Heart left ventricle (tissue), 13 donors: ENCODE measurements at regions not wholly inside any gene's neighbourhood (a gene's known extent, or its start where the extent isn't known, plus 50 kb on each side); places are given as distances from the start of the nearest gene placed in this dataset.

Experiments used
- CTCF ChIP-seq, 12 donors: fragments of 200-600 bp; sonication (generic) in 4 of 12; IDR thresholded peaks; one replicate each; pipeline versions ENCODE4 v1.5.0 to v1.8.0; 2018 to 2022; ENCODE audit warnings: antibody characterized with exemption in 12 of 12, mild to moderate bottlenecking in 5 of 12
- POLR2A ChIP-seq, 2 donors: fragments of 450-650 bp; IDR thresholded peaks; one replicate each; pipeline ENCODE4 v1.6.1; 2017; ENCODE audit warnings: antibody characterized with exemption in 2 of 2, mild to moderate bottlenecking in 2 of 2, moderate library complexity in 2 of 2
- donor health status: ischemic (EF 13 %, LVEDD 7.1; RV severe dilation, severe dysfunction).
- donor health status: DM: no; HTN: yes; CAD: no.
- donor health status: DM: no; HTN: no; CAD: no.
- donor health status: ischemic (EF 25% LVEDD 6.9; RV normal size, moderate dysfunction).
- donor health status: ischemic (EF 25% LVEDD 5.7; RV mildly dilated, moderate dysfunction).
- donor health status: ischemic (EF 35%, LVEDD 5.7; RV mildly dilated, moderate dysfunction).
- donor health status: nonischemic (EF 11% LVEDD 7.7; RV severe dilation, severe dysfunction).
- donor health status: DM: yes; HTN: yes; CAD: no.
- donor health status: PGD.
- donor health status: ischemic (EF 29% LVEDD 5.4; RV normal size, mild dysfunction).
- donor health status: nonischemic (EF 23%, LVEDD 6.1; RV moderate dilation, normal function).

DNA sequence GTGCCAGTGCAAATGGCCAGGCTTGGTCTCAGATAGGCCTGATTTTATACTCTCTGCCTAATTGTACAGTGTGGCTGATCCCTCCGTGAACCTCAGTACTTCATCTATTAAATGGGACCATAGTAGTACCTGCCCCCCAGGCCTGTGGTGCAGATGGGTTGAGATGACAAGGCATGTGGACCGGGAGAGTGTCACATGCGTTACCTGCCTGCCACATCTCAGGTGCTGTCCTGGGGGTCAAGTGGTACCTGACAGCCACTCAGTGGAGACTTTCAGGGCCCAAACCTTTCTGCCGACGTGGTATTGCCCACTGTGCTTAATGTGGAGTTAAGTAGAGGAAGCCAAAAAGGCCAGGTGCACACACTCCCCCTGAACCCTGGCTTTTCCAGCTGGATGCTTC, 197.3 kb downstream of the FOXD2 start:
- TF ChIP-seq CTCF (IDR thresholded peaks at IDR 0.05) (no peak), POLR2A (IDR thresholded peaks at IDR 0.05) (no peak)
